ENCODE measurements at regions not wholly inside any gene's neighbourhood (a gene's known extent, or its start where the extent isn't known, plus 50 kb on each side); places are given as distances from the start of the nearest gene placed in this dataset.

GRCh38 chr17:14712611-14713021, 411.7 kb downstream of the HS3ST3B1 start:
- no peaks in the 10 kb centered on the region for H3K27me3 ChIP-seq (ENCODE audit: insufficient read depth, low read length)
- DNase-seq (ENCODE audit: low read depth, low spot score) (no peak), ATAC-seq (no peak)
- no peaks in the 10 kb centered on the region for H3K79me2 ChIP-seq (ENCODE audit: insufficient read depth, low read length)
- H2AFZ ChIP-seq (ENCODE audit: low read depth, low read length, poor library complexity, severe bottlenecking) = no peak overlapping the region
- ChIA-PET CTCF (no interaction called here), RAD21 (ENCODE audit: low non-redundant PET in 1 of 2, low total read pairs in 2 of 2, uncharacterized antibody in 2 of 2, unreplicated experiment in 2 of 2) (no interaction called here), POLR2A (no interaction called here)
- no TSS peak for BruUV-seq (replicated peaks)
- no peak overlapping the region for H3K27ac ChIP-seq (ENCODE audit: low read depth, low read length)
- TF ChIP-seq EGR1 (IDR thresholded peaks at IDR 0.05; ENCODE audit: low read depth) (no peak), ZNF274 (IDR thresholded peaks at IDR 0.05; ENCODE audit: low read depth, low read length) (no peak), MAX (IDR thresholded peaks at IDR 0.05) (no peak), EZH2 (IDR thresholded peaks at IDR 0.05) (no peak), ELF1 (IDR thresholded peaks at IDR 0.05; ENCODE audit: borderline replicate concordance, low read depth) (no peak), SIN3A (IDR thresholded peaks at IDR 0.05; ENCODE audit: low read depth) (no peak), EZH2phosphoT487 (IDR thresholded peaks at IDR 0.05; ENCODE audit: borderline replicate concordance) (no peak), SP1 (IDR thresholded peaks at IDR 0.05; ENCODE audit: low read depth) (no peak), SRF (IDR thresholded peaks at IDR 0.05; ENCODE audit: low read depth) (no peak), ZFX (IDR thresholded peaks at IDR 0.05) (no peak)
- TF ChIP-seq, protein P1, sequence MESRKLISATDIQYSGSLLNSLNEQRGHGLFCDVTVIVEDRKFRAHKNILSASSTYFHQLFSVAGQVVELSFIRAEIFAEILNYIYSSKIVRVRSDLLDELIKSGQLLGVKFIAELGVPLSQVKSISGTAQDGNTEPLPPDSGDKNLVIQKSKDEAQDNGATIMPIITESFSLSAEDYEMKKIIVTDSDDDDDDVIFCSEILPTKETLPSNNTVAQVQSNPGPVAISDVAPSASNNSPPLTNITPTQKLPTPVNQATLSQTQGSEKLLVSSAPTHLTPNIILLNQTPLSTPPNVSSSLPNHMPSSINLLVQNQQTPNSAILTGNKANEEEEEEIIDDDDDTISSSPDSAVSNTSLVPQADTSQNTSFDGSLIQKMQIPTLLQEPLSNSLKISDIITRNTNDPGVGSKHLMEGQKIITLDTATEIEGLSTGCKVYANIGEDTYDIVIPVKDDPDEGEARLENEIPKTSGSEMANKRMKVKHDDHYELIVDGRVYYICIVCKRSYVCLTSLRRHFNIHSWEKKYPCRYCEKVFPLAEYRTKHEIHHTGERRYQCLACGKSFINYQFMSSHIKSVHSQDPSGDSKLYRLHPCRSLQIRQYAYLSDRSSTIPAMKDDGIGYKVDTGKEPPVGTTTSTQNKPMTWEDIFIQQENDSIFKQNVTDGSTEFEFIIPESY (IDR thresholded peaks at IDR 0.05; ENCODE audit: extremely low read depth, insufficient replicate concordance, low read length) = no peak
- H3K4me3 ChIP-seq (replicated peaks in 1 of 2; ENCODE audit: low read depth in 1 of 2, low read length in 2 of 2) = no peak overlapping the region
- intact Hi-C loops (cut with micrococcal nuclease) = no loop called here
- H3K36me3 ChIP-seq (ENCODE audit: control insufficient read depth in 1 of 2, insufficient read depth in 2 of 2, low read length in 2 of 2) = no peaks in the 10 kb centered on the region
- H3K4me2 ChIP-seq (ENCODE audit: low read length) = no peak overlapping the region
- no peaks in the 10 kb centered on the region for H3K9me2 ChIP-seq (ENCODE audit: insufficient read depth)
- H4K20me1 ChIP-seq (ENCODE audit: insufficient read depth) = no peaks in the 10 kb centered on the region
- no peaks in the 10 kb centered on the region for H3K4me1 ChIP-seq (ENCODE audit: control insufficient read depth in 1 of 2, insufficient read depth in 2 of 2, low read length in 2 of 2)
- no peaks in the 10 kb centered on the region; a peak in 1 of 4 replicates for H3K9me3 ChIP-seq (ENCODE audit: control insufficient read depth in 1 of 2, insufficient read depth in 1 of 2, low read depth in 1 of 2, low read length in 2 of 2)
- no peak overlapping the region for H3K9ac ChIP-seq (ENCODE audit: low read length)
